GM19238 (cell line): ENCODE measurements at regions not wholly inside any gene's neighbourhood (a gene's known extent, or its start where the extent isn't known, plus 50 kb on each side); places are given as distances from the start of the nearest gene placed in this dataset.
"Not testable (repeated sequence)": the region's sequence is repeated elsewhere in the genome, so short reads cannot be mapped to it uniquely, and the experiment has no call there.

Experiments
- DNase-seq: peaks from one replicate; pipeline ENCODE4 v3.0.0; 2011; ENCODE audit warnings: low spot score; ENCODE audit not compliant: insufficient read length

DNA sequence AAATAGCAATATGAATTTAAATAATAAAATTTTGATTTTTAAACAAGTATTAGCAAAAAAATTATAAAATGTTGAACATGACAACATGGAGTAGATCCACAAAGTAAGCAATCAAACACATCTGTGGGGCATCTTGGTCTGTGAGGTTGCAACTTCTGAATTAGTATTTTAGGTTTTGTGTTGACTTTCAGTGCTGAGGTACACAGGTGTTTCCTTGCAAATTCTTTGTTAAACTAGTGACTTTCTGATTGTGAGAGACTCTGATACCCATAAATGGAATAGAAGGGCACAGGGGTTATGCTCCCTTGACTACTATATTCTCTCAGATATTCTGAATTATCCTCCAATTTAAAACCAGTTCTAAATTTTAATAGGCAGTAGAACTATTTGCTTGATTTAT, 841.7 kb downstream of the CDH8 start:
- DNase-seq: no peak

DNA sequence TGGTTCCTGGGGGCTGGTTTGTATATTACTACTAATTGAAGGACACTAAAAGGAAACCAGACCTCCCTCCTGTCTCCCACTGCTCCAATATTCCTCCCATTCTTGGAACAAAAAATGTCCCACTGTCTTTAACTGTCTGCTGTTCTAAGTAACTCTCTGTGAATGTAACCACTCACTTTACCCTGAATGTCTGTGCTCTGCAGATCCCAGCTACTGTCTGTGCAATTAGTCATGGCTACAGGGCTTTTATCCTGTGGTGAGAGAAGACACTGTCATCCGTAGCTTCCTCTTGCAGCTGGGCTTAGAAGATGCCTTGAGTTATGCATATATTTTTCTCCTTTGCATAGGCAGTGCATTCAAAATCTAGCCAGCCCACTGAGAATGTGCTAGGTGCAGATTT, 853.8 kb downstream of the CDH8 start:
- DNase-seq: no peak

DNA sequence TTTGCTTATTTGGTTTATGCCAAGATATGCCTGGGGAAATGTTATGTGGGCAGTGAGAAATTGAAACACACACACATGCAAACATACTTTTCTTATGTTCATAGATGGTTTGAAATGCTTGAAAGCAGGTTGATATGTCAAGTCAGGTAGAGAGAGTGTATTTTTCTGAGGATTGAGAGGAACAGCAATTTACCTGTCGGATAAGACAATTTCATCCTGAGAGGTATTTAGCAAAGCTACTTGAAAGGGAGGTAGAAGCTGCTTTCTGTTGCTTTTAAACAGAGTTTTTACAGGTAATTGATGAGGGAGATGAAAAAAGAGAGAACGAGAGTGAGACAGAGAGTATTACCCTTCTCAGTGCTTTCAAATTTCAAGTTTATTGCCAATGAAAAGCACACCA, 854.3 kb downstream of the CDH8 start:
- no peak for DNase-seq

DNA sequence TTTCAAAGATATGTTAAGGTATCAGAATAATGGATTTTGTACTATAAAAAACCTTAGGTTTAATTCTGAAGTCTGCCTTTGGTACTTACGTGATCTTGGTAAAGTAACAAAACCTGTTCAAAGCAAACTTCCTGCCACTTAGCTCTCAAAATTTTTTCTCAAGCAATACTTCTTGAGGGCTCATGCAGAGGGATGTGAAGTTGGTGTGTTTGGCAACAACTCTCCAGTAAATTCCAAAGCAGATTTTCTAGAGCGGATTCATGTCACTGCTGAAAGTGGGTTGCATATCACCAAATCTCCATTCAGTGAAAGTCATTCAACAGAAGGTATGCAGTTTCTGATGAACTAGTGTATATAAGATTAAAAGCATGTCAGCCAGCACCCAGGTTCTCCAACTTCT, 856.7 kb downstream of the CDH8 start:
- no peak for DNase-seq

DNA sequence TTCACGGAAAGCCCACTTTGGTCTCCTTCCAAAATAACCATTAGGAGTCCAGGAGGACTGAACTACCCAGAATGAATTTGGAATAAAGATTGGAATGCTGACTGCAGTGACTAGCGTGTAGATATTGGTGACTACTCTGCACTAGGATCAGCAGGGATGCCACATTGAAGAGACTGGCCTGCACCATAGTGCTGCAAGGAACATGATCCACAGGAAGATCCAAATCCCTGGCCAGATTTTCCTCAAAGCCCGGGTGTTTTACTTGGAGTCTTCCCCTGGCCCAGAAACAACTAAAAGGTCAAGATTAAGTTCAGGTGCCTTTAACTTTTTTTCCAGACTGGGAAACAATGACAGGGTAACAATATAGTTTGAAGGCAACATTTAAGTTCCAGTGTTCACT, 870.4 kb downstream of the CDH8 start:
- DNase-seq: no peak

DNA sequence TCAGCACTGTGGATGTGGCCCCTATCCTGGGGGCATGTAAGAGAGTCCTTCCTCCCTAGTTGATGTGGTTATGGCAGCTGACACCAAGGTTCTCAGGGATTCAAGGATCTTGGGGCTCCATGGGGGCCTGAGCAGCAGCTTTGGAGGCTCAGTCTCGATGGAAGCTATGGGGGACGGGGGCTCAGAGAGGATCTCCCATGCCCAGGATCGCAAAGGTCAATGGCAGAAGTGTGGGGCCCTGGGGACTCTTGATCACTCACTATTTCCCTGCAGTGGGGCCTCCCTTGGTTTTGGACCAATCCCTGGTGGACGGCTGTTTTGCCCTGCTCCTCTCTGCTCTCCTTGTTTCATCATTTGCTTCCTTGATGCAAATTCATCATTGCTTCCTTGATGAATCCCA, 885.9 kb downstream of the CDH8 start:
- no peak for DNase-seq

DNA sequence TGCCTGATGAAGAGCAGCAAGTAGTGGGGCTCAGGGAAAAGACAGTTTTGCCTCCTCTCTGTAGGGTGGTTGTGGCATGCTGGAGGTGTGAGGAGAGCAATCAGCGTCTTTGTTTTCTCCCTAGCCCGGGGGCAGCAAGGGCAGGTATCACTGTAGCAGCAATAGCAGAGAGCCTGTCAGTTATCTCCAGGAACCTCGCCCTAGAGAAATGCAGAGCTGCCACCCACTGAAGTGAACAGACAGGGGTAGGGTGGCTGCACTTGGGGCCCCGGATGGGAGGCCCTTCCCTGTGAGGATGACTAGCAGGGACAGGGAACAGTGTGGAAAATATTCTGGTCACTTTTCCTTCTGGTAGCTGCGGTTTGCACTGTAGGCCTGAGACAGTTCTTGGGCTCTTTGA, 886.5 kb downstream of the CDH8 start:
- DNase-seq: no peak

DNA sequence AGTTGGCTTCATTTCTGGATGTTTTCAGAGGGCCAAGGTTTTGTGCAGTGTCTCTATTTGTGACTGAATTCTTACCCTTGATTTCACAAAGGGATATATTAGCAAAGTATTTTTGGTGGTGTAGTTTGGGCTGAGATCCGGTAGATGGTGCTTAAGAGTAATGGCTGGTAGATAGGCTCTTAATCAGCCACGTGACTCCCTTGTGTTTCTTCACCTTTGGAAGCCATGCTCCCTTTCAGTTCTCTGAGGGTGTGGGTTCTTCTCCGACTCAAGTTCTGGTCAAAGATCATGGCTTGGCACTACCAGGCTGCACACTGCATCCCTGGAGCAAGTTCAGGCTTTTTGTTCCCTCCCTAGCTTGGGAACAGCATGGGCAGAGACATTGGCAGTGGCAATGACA, 887.3 kb downstream of the CDH8 start:
- DNase-seq: no peak

DNA sequence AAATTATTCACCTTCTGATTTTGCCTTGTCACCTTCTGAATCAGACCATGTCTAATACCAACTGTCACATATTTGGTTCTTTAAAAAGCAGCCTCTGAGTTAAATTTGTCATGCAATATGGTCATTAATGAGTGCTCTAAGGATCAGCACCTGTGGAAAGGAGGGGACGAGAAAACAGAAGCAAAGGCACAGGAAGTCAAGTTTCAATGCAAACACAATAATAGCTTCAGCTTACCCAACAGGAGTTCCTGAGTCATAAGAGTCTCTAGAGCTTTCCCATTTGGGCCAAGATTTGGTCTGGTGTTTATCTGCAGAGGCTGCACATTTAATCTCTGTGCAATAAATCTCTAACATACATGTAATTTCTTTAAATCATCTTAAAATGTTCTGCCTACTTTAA, 889.8 kb downstream of the CDH8 start:
- DNase-seq: no peak

DNA sequence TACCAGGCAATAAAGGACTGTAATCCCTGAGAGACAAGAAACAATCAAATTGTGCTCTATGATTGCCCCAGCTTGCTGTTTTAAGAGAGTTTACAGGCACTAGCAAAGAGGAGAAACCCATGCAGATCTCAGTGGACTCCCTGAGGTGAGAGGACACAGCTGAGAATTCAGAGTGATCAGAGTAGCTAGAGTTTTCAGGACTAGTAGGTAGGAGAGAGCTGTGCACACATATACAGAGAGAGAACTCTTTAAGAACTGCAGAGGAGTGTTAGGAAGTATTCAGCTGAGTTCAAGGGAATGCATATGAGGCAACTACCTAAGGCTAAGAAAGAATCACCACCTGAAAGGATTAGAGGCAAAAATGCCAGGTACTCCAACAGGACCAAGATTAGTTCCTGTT, 904.8 kb downstream of the CDH8 start:
- DNase-seq: no peak

DNA sequence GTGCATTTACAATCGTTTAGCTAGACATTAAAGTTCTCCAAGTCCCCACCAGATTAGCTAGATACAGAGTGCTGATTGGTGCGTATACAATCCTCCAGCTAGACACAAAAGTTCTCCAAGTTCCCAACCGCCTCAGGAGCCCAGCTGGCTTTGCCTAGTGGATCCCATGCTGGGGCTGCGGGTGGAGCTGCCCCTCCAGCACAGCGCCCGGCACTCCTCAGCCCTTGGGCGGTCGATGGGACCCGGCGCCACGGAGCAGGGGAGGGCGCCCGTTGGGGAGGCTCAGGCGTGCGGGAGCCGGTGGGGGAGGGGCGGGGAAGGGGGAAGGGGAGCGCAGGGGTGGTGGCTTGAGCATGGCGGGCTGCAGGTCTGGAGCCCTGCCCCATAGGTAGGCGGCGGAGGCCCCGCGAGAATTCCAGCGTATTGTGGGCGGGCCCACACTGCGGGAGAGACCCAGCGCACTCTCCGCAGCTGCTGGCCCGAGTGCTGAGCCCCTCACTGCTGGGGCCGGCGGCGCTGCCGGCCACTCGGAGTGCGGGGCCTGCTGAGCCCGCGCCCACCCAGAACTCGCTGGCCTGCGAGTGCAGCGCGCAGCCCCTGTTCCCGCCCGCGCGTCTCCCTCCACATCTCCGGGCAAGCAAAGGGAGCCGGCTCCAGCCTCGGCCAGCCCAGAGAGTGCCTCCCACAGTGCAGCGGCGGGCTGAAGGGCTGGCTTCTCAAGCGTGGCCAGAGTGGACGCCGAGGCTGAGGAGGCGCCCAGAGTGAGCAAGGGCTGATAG, 907.5 kb downstream of the CDH8 start:
- DNase-seq: no peak

DNA sequence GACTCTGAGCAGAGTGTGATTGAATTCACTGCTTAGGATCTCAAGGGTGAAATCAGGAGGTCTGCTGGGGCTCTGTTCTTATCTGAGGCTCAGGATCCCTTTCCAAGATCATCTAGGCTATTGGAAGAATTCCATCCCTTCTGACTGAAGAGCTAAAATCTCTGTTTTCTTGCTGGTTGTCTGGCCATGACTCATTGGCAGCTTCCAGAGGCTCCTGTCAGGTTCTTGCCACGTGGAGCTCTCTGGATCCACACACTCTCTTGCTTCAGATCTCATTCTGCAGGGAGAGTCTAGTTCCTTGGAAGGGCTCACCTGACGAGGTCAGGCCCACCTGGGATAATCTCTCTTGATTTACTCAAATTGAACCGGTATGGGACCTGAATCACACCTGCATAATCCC, 930.7 kb downstream of the CDH8 start:
- no peak for DNase-seq

DNA sequence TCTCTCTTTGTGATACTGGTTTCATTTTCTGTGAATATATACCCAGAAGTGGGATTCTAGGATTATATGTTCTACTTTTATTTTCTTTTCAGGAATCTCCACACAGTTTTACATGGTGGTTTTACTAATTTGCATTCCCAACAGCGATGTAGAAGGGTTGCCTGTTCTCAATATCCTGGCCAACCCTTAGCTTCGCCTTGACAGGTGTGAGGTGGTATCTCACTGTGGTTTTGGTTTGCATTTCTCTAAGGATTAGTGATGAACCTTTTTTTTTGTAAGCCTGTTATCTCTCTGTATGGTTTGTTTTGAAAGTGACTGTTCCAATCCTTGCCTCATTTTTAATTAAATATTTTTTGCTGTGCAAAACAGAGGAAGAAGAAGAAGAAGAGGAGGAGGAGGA, 937.7 kb downstream of the CDH8 start:
- no peak for DNase-seq

DNA sequence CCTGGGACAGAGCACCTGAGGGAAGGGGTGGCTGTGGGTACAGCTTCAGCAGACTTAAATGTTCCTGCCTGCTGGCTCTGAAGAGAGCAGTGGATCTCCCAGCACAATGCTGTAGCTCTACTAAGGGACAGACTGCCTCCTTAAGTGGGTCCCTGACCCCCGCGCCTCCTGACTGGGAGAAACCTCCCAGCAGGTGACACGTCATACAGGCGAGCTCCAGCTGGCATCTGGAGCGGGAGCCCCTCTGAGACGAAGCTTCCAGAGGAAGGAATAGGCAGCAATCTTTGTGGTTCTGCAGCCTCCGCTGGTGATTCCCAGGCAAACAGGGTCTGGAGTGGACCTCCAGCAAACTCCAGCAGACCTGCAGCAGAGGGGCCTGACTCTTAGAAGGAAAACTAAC, 944.9 kb downstream of the CDH8 start:
- DNase-seq: not testable (repeated sequence)

DNA sequence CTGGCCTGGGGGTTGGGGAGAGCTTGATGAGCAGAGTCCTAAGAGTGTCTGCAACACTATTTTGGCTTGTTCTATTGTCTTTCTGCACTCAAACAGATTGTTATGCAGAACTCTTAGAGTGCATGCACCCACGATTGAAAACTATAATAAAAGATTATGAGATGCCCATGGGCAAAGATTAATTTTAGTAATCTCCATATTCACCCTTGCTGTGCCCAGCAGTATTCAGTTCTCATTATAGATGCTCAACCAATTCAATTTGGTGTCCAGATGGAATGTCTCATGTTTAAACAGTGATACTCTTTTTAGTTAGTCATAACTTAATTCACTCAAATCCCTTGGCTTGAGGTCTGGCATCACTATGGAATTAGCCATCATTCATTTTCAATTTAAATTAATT, 952.5 kb downstream of the CDH8 start:
- DNase-seq: no peak

DNA sequence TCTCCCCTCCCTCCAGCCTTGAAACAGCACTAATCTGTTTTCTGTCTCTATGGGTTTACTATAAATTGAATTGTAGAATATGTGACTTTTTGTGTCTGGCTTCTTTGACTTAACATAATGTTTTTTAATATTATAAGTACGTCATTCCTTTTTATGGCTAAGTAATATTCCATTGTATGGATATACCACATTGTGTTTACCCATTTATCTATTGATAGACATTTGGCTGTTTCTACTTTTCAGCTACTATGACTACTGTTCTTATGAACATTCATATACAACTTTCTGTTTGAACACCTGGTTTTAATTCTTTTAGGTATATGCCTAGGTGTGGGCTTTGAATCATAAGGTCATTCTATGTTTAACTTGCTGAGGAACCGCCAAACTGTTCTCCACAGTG, 961.9 kb downstream of the CDH8 start:
- no peak for DNase-seq

DNA sequence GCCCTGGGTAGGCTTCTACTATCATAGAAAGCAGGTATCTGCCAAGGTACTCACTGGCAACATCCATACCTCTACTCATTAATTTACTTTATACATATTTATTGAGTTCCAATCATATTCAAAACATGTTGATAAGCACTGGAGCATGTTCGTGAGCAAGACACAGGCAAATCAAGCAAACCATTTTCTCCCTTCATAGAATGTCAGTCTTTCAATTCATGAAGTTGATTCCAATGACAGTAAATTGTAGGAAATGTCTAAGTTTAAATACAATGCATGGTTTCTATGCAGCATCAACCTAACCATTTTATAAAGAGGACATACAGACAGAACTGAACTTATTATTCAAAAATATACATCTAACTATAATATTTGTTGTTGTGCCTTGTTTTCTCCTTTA, 978.6 kb downstream of the CDH8 start:
- DNase-seq: no peak

DNA sequence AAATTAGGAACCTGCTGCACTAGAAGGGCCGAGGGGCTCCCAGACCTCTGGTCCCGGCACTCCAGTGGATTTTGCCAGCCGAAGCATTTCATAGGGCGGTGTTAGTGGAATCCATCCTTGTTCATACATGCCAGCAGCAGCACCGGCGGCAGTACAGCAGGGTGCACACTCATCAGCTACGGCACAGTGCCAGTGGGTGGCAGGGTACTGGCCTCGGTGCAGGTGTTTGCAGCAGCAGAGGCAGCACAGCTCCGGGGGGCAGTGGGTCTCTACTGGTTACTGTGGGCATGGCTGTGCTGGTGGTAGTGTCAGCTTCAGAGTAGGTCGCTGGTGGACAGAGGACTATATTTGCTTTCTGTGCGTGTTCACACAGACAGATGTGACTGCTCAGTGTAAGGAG, 985.7 kb downstream of the CDH8 start:
- no peak for DNase-seq

DNA sequence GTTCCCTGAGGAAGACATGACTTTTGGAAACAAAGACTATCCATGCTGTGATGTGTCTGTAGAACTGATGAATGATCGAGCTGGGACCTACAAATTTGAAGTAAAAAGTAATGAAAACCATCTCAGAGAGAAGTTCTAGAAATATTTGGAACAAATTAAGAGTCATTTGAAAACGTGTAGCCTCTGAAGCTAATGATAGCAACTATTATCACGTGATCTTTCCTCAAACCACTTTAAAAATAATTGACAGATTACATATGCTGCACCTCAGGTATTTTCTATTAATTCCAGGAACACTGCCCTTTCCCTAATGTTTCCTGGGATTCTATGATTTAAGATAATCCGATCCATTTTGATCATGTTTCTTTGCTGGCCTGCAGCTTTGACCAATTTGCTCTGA, 990.3 kb downstream of the CDH8 start:
- DNase-seq: no peak

DNA sequence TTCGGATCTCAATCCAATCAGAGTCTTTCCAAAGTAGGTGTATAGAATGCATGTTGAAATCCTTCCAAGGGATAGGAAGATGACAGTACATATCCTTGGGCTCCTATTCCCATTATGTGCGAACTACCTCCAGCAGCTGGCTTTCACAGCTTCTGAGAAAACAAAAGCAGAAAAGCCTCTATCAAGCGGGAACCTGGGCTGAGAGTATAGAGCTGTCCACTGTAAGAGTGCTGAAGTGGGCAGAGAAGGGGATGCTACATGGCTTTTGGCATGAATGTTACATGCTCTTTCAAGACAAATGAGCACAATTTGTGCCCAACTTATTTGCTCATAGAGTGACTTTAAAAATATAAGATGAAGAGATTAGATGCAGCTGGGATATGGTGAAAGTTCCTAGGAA, 993.5 kb downstream of the CDH8 start:
- no peak for DNase-seq

DNA sequence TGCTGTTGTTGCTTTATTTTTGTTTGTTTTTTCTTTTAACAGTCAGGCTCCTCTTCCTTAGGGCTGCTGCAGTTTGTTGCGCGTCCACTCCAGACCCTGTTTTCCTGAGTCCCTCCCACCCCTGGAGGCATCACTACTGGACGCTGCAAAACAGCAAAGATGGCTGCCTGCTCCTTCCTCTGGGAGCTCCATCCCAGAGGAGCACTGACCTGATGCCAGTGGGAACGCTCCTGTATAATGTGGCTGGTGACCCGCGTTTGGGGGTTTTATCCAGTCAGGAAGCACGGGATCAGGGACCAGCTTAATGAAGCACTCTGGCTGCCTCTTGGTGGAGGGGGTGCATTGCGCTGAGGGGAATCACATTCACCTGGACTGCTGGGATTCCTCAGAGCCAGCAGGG, 1005.6 kb downstream of the CDH8 start:
- no peak for DNase-seq

DNA sequence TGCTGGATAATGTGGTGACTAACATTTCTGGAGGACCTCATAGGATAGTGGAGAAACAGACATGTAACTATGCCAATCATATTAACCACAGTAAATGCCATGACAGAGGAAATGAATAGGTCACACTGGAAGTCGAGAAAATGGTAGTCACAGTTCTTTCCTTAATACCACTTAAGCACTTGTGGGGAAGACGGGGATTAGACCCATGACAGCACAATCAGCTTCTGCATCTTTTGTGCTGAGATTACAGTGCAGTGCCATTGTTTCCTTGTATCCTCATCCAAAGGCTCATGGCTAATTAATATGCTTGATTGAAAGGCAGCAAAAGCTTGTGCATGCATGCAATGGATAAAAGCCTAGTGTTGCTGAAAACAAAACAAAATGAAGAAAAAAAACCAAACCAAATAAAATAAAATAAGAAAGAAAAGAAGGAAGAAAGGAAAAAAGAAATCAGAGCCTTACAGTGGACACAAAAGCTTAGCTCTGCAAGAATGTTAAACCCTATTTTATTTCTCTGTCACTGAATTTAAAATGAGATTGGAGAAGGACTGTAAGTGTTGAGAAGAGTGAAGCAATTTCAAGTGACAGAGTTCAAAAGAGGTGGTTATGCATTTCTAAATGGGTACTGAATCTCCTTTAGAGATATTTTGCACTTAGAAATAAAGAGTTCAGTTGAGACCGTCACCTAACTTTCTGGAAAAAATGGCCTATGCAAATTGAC, 1011.9 kb downstream of the CDH8 start:
- DNase-seq: no peak

DNA sequence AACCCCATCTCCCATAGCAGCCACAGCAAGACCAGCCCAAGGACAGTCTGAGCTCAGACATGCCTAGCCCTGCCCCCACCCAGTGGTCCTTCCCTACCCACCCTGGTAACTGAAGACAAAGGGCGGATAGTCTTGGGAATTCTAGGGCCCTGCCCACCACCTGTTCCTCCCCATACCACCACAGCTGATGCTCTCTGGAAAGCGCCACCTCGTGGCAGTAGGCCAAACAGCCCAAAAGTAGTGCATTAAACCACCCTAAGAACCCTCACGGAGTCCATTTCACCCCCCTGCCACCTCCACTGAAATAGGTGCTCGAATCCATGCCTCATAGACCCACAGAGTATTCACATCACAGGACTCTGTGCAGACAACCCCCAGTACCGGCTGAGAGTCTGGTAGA, 1021.4 kb downstream of the CDH8 start:
- DNase-seq: no peak
